GM12878 (cell line): ENCODE measurements at regions not wholly inside any gene's neighbourhood (a gene's known extent, or its start where the extent isn't known, plus 50 kb on each side); places are given as distances from the start of the nearest gene placed in this dataset.

Experiments used
- ATAC-seq: fragments of 200-7000 bp; cut with Tn5 transposase; 3 replicates; pipeline ENCODE4 v1.9.1; 2020; ENCODE audit warnings: mild to moderate bottlenecking, moderate library complexity
- BruUV-seq: library from RNA; stranded (reverse); fragments of 400-500 nt; replicated peaks from 2 replicates; lab custom pipeline; 2021; lab: Mats Ljungman, UMichigan
- CTCF ChIA-PET: fragments of 300-600 bp; sonication (Branson Sonifier 250); formaldehyde crosslinking; extraction: SDS; loops from one replicate; lab custom pipeline; 2021; ENCODE audit warnings: inconsistent platforms; lab: Yijun Ruan, JAX
- POLR2A ChIA-PET: fragments of 350-600 bp; formaldehyde crosslinking; extraction: SDS; loops from one replicate; lab custom pipeline; 2021; ENCODE audit warnings: inconsistent platforms; lab: Charles Lee
- RAD21 ChIA-PET: fragments of 300-600 bp; sonication (Branson Sonifier 250); formaldehyde crosslinking; loops from one replicate; lab custom pipeline; 2023; ENCODE audit warnings: antibody characterized with exemption; ENCODE audit not compliant: unreplicated experiment; lab: Charles Lee
- SMC1A ChIA-PET: fragments of 300-600 bp; sonication (Branson Sonifier 250); formaldehyde crosslinking; loops from one replicate; lab custom pipeline; 2023; ENCODE audit not compliant: unreplicated experiment, uncharacterized antibody; lab: Charles Lee
- DNase-seq: peaks from one replicate; pipeline ENCODE4 v3.0.0-alpha.2; 2011; ENCODE audit warnings: low read depth, low spot score
- FAIRE-seq: peaks from 3 replicates; lab custom pipeline; 2011; peaks lifted over from hg19 to GRCh38; lab: Jason Lieb, UNC
- H2AFZ ChIP-seq: 2 replicates; pipeline ENCODE4 v1.6.0; 2011; ENCODE audit warnings: low read depth, low read length, control low read depth; ENCODE audit not compliant: control insufficient read depth
- H3K27ac ChIP-seq: 2 replicates; pipeline ENCODE4 v1.5.1; 2011; ENCODE audit warnings: control low read depth; ENCODE audit not compliant: control insufficient read depth, insufficient read depth
- H3K27me3 ChIP-seq, 2 experiments: replicated peaks in 1 of 2; 2 replicates each; pipeline versions ENCODE4 v1.6.0 to v1.6.1; 2011; ENCODE audit warnings: low read length in 1 of 2; ENCODE audit not compliant: control insufficient read depth in 2 of 2, insufficient read depth in 2 of 2
- H3K36me3 ChIP-seq, 2 experiments: 2 replicates each; pipeline ENCODE4 v1.5.1; 2011; ENCODE audit warnings: low read length in 1 of 2; ENCODE audit not compliant: control insufficient read depth in 2 of 2, insufficient read depth in 2 of 2
- H3K4me1 ChIP-seq: 2 replicates; pipeline ENCODE4 v1.6.1; 2011; ENCODE audit warnings: mild to moderate bottlenecking, low read length, moderate library complexity, mixed read lengths; ENCODE audit not compliant: control insufficient read depth, insufficient read depth
- H3K4me2 ChIP-seq: 2 replicates; pipeline ENCODE4 v1.6.0; 2011; ENCODE audit warnings: control low read depth; ENCODE audit not compliant: control insufficient read depth, insufficient read depth
- H3K4me3 ChIP-seq: fragments of 200-600 bp; sonication (generic); 2 replicates; pipeline ENCODE4 v1.5.1; 2016
- H3K79me2 ChIP-seq: 2 replicates; pipeline ENCODE4 v1.6.0; 2011; ENCODE audit warnings: low read length; ENCODE audit not compliant: control insufficient read depth, insufficient read depth
- H3K9ac ChIP-seq: 2 replicates; pipeline ENCODE4 v1.8.0; 2011; ENCODE audit warnings: low read length, control low read depth, mixed read lengths; ENCODE audit not compliant: control insufficient read depth, insufficient read depth
- H3K9me3 ChIP-seq: replicated peaks from 3 replicates; pipeline ENCODE4 v1.5.1; 2011; ENCODE audit warnings: mild to moderate bottlenecking, low read length; ENCODE audit not compliant: control insufficient read depth, insufficient read depth
- H4K20me1 ChIP-seq: 2 replicates; pipeline ENCODE4 v1.6.0; 2011; ENCODE audit not compliant: control insufficient read depth, insufficient read depth
- BHLHE40 ChIP-seq, 2 experiments: fragments of 450-650 bp in 1 of 2; IDR thresholded peaks; 2 replicates each; pipeline ENCODE4 v1.6.1; 2011 to 2017; ENCODE audit warnings: low read depth in 2 of 2, borderline replicate concordance in 1 of 2, improper control_type of control experiment in 1 of 2, low read length in 1 of 2, mild to moderate bottlenecking in 1 of 2
- CBFB ChIP-seq: IDR thresholded peaks from 2 replicates; pipeline ENCODE4 v1.6.1; 2016; ENCODE audit warnings: antibody characterized with exemption, low read depth
- CEBPB ChIP-seq, 2 experiments: fragments of 150-350 bp in 1 of 2; IDR thresholded peaks; 2 replicates each; pipeline ENCODE4 v1.6.1; 2012 to 2014; ENCODE audit warnings: low read depth in 2 of 2, low read length in 2 of 2, borderline replicate concordance in 1 of 2, inconsistent platforms in 1 of 2
- EZH2 ChIP-seq: IDR thresholded peaks from 2 replicates; pipeline ENCODE4 v1.6.1; 2012; ENCODE audit warnings: low read depth, mild to moderate bottlenecking, control low read depth, inconsistent platforms, low read length, borderline replicate concordance; ENCODE audit not compliant: control insufficient read depth
- FOS ChIP-seq: IDR thresholded peaks from 3 replicates; pipeline ENCODE4 v1.6.1; 2011; ENCODE audit warnings: borderline replicate concordance; ENCODE audit not compliant: insufficient read length; ENCODE audit errors: extremely low read depth
- HDAC6 ChIP-seq: fragments of 200-600 bp; sonication (generic); IDR thresholded peaks from one replicate; pipeline ENCODE4 v1.8.0; 2017; ENCODE audit warnings: antibody characterized with exemption; ENCODE audit not compliant: unreplicated experiment
- KDM1A ChIP-seq: fragments of 200-600 bp; sonication (generic); IDR thresholded peaks from 2 replicates; pipeline ENCODE4 v1.6.1; 2016; ENCODE audit warnings: borderline replicate concordance
- KLF5 ChIP-seq: fragments of 450-650 bp; IDR thresholded peaks from 2 replicates; pipeline ENCODE4 v1.6.1; 2014; ENCODE audit warnings: mild to moderate bottlenecking; ENCODE audit not compliant: partially characterized antibody
- LARP7 ChIP-seq: fragments of 450-650 bp; IDR thresholded peaks from 2 replicates; pipeline ENCODE4 v1.6.1; 2017; ENCODE audit warnings: mild to moderate bottlenecking
- MAX ChIP-seq: IDR thresholded peaks from 2 replicates; pipeline ENCODE4 v1.6.1; 2012; ENCODE audit warnings: low read depth, low read length, improper control_type of control experiment
- NFXL1 ChIP-seq: fragments of 450-650 bp; IDR thresholded peaks from 2 replicates; pipeline ENCODE4 v1.6.1; 2017; ENCODE audit warnings: antibody characterized with exemption, mild to moderate bottlenecking, borderline replicate concordance
- PAX8 ChIP-seq: fragments of 450-650 bp; IDR thresholded peaks from 2 replicates; pipeline ENCODE4 v1.6.1; 2017; ENCODE audit warnings: mild to moderate bottlenecking, moderate library complexity
- PKNOX1 ChIP-seq: fragments of 450-650 bp; IDR thresholded peaks from 2 replicates; pipeline ENCODE4 v1.6.1; 2016; ENCODE audit warnings: mild to moderate bottlenecking
- POLR2A ChIP-seq: IDR thresholded peaks from 2 replicates; pipeline ENCODE4 v1.6.1; 2011; ENCODE audit warnings: low read depth, mild to moderate bottlenecking, low read length
- POLR2AphosphoS2 ChIP-seq: IDR thresholded peaks from 2 replicates; pipeline ENCODE4 v1.6.1; 2011; ENCODE audit warnings: low read depth, mild to moderate bottlenecking, low read length, improper control_type of control experiment, moderate library complexity
- POLR2AphosphoS5 ChIP-seq: IDR thresholded peaks from 2 replicates; pipeline ENCODE4 v1.6.1; 2011; ENCODE audit warnings: mild to moderate bottlenecking, low read length, inconsistent platforms
- SREBF2 ChIP-seq: IDR thresholded peaks from 2 replicates; pipeline ENCODE4 v1.6.1; 2012; ENCODE audit warnings: mild to moderate bottlenecking, low read length
- TCF7 ChIP-seq: IDR thresholded peaks from 2 replicates; pipeline ENCODE4 v1.6.1; 2014; ENCODE audit warnings: antibody characterized with exemption, borderline replicate concordance
- ZNF622 ChIP-seq: fragments of 450-650 bp; IDR thresholded peaks from 2 replicates; pipeline ENCODE4 v1.6.1; 2017; ENCODE audit warnings: mild to moderate bottlenecking, inconsistent platforms
- ZNF687 ChIP-seq: fragments of 450-650 bp; IDR thresholded peaks from 2 replicates; pipeline ENCODE4 v1.6.1; 2017; ENCODE audit warnings: mild to moderate bottlenecking, moderate library complexity
- WGBS: methylation state at CpG from one replicate; pipeline ENCODE4 v1.1.6; 2016; ENCODE audit warnings: low lambda C conversion rate; ENCODE audit not compliant: insufficient replicate concordance, insufficient coverage; ENCODE audit errors: missing lambda C conversion rate; 5-methylcytosine and 5-hydroxymethylcytosine counted together
- in situ Hi-C: fragments of 300-500 bp; cut with MboI; formaldehyde crosslinking; loops from 9 replicates; pipeline ENCODE4 v1.14.3; 2018; ENCODE audit warnings: mixed read lengths
- intact Hi-C: fragments of 100-400 bp; cut with micrococcal nuclease; formaldehyde crosslinking; loops from one replicate; pipeline ENCODE4 v1.14.2; 2022; ENCODE audit not compliant: unreplicated experiment

- H3K27ac ChIP-seq = no peak overlapping the region
- in situ Hi-C loops = no loop called here
- no peak for TF ChIP-seq KDM1A
- TF ChIP-seq ZNF687 = no peak
- TF ChIP-seq CBFB = no peak
- no peak for TF ChIP-seq POLR2AphosphoS2
- no peak for TF ChIP-seq BHLHE40 (IDR thresholded peaks at IDR 0.05; ENCODE audit: borderline replicate concordance in 1 of 2, low read depth in 2 of 2, low read length in 1 of 2)
- no peak for TF ChIP-seq FOS
- TF ChIP-seq ZNF622 = no peak
- TF ChIP-seq POLR2AphosphoS5 = no peak
- no peak for TF ChIP-seq HDAC6
- no peak for TF ChIP-seq POLR2A
- no peak for TF ChIP-seq CEBPB (IDR thresholded peaks at IDR 0.05; ENCODE audit: borderline replicate concordance in 1 of 2, low read depth in 2 of 2, low read length in 2 of 2)
- TF ChIP-seq MAX = no peak
- no peak for TF ChIP-seq SREBF2
- no peak for TF ChIP-seq TCF7
- no peak for TF ChIP-seq NFXL1
- TF ChIP-seq LARP7 = no peak
- TF ChIP-seq PAX8 = no peak
- no peak for TF ChIP-seq EZH2
- no peak for TF ChIP-seq PKNOX1
- TF ChIP-seq KLF5 = no peak
- H3K9ac ChIP-seq = no peak overlapping the region
- no peak overlapping the region for H3K4me3 ChIP-seq
- no peaks in the 10 kb centered on the region for H3K9me3 ChIP-seq
- FAIRE-seq (no peak), DNase-seq (no peak), ATAC-seq (no peak)
- H3K27me3 ChIP-seq = no peaks in the 10 kb centered on the region; a peak in 1 of 4 replicates
- intact Hi-C loops = no loop called here
- ChIA-PET RAD21 (no interaction called here), CTCF (no interaction called here), SMC1A (no interaction called here), POLR2A (no interaction called here)
- WGBS = 0% methylated on average over 3 of the region's 3 CpGs
- no peak overlapping the region for H3K4me2 ChIP-seq
- H3K79me2 ChIP-seq = no peaks in the 10 kb centered on the region
- no peaks in the 10 kb centered on the region for H3K4me1 ChIP-seq
- no peaks in the 10 kb centered on the region for H3K36me3 ChIP-seq
- no peaks in the 10 kb centered on the region for H4K20me1 ChIP-seq
- no peak overlapping the region for H2AFZ ChIP-seq
- BruUV-seq = no TSS peak
These were observed 639.7 kb upstream of the SYT4 start for GRCh38 chr18:43916984-43917383.
